ENCODE measurements at regions not wholly inside any gene's neighbourhood (a gene's known extent, or its start where the extent isn't known, plus 50 kb on each side); places are given as distances from the start of the nearest gene placed in this dataset.
"Not testable (repeated sequence)": the region's sequence is repeated elsewhere in the genome, so short reads cannot be mapped to it uniquely, and the experiment has no call there.

DNA sequence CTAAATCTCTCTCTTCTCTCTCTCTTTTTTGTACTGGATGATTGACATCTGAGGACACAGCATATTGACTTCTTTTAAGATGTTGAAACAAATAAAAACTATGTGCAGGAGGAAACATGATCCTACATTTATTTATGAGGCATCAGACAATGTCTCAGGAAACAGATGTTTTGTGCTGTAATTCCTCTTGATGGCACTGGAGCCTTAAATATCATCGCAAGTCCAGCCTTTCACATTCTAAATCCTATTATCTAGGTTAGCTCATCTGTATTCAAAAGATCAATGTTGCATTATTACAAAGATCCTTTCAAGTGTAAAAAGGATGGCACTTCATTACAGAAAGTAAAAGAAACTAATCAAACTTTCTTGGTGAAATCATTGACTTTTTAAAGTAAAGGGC is 63.9 kb downstream of the MAT2B start:
- no peak for ATAC-seq
- DNase-seq (ENCODE audit: low spot score) = no peak
- intact Hi-C loops (cut with DNase I) = no loop called here

- DNase-seq (ENCODE audit: low spot score) (no peak), ATAC-seq (peak; percentile 74)
- intact Hi-C loops (cut with DNase I) = no loop called here
Observed at GRCh38 chr5:163571744-163572143, 66.3 kb downstream of the MAT2B start.

DNA sequence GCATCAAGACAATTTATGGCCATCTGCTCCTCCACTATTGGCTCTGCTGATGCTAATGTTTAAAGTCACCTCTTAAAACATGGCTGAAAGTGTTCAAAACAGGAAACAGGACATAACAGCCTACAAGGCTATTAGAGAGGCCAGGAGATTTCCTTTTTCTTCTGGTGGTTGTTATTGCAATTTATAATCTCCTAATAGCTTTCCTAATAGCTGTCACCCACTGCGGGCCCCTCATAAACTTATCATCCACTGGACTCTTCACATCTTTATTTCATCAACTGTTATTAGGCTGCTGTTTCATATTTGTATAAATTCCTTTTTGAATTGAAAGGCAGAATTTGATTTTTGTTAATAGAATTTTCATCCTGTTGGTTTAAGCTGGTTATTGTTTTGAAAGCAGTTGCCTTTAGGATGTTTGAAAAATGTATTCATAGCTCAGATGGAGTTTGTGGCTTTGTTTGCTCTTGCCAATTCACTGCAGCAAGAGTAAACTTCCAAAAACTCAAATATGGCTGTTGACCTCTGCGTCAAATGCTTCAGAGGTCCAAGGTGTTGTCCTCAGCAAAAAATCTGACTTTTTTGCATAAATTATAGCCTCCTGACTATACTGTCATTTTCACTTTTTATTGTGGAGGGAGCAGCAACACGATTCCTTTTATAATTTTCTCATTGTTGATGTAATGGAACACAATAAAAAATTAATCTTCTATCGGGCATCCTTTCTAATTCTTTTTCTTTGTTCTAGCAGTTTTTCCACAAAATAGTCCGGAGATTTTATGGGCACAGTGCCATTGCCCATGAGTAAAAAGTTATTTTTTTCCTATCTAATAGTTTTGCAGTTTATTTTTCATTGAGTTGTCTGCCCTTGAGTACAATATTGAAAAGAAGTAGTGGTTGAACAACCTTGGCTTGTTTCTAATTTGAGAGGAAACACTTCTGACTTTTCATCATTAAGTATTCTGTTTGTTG is 69.3 kb downstream of the MAT2B start:
- ATAC-seq = no peak
- DNase-seq (ENCODE audit: low spot score) = no peak
- intact Hi-C loops (cut with DNase I) = no loop called here

DNA sequence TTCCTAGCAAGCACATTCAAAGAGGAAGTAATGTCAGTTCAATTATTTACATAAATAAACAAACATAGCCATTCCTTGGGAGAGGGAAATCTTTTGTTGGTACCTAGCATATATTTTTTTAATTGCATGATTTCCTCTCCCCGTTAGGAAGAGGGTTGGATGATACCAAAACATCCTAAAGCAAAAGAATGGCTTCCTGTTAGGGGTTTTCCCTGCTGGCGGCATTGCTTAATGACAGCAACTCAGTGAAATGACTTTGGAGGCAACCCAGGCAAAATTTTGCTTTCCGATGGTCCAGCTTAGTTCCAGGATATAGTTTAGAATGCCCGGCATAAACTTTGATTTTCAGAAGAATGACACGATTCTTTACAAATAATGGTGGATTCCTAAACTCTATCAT is 73.2 kb downstream of the MAT2B start:
- intact Hi-C loops (cut with DNase I) = no loop called here
- ATAC-seq (no peak), DNase-seq (ENCODE audit: low spot score) (no peak)

GRCh38 chr5:163579729-163580128 is 74.3 kb downstream of the MAT2B start:
- intact Hi-C loops (cut with DNase I) = no loop called here
- no peak for ATAC-seq

GRCh38 chr5:163580516-163580915 is 75.1 kb downstream of the MAT2B start:
- intact Hi-C loops (cut with DNase I) = no loop called here
- ATAC-seq (no peak), DNase-seq (ENCODE audit: low spot score) (no peak)

More at GRCh38 chr5:163579729-163580128, 74.3 kb downstream of the MAT2B start:
- DNase-seq (ENCODE audit: low spot score) = no peak

DNA sequence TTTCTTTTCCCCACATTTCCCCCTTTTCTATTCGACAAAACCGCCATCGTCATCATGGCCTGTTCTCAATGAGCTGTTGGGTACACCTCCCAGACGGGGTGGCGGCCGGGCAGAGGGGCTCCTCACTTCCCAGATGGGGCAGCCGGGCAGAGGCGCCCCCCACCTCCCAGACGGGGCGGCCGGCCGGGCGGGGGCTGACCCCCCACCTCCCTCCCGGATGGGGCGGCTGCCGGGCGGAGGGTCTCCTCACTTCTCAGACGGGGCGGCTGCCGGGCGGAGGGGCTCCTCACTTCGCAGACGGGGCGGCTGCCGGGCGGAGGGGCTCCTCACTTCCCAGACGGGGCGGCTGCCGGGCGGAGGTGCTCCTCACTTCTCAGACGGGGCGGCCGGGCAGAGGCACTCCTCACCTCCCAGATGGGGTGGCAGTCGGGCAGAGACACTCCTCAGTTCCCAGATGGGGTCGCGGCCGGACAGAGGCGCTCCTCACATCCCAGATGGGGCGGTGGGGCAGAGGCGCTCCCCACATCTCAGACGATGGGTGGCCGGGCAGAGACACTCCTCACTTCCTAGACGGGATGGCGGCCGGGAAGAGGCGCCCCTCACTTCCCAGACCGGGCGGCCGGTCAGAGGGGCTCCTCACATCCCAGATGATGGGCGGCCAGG is 78.2 kb downstream of the MAT2B start:
- ATAC-seq; DNase-seq (ENCODE audit: low spot score); intact Hi-C loops (cut with DNase I): not testable (repeated sequence)

DNA sequence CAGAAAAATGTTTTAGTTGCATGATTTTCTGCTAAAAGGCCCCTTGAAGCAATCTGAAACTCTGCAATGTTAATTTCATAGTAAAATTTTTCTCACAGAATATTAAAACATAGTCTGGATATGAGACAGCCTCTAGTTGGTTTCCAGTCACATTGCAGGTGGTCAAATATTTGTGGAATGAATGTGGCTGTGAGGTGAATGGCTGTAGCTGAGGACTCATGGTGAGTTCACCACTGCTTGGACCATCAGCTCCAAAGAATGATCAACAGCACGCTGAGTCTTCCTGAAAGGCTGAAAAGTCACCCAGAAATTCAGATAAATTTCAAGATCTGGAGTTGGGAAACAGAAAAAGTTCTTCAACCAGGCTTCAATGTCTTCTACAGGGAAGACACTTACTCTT is 79.8 kb downstream of the MAT2B start:
- DNase-seq (ENCODE audit: low spot score) = no peak
- ATAC-seq = no peak
- intact Hi-C loops (cut with DNase I) = no loop called here

DNA sequence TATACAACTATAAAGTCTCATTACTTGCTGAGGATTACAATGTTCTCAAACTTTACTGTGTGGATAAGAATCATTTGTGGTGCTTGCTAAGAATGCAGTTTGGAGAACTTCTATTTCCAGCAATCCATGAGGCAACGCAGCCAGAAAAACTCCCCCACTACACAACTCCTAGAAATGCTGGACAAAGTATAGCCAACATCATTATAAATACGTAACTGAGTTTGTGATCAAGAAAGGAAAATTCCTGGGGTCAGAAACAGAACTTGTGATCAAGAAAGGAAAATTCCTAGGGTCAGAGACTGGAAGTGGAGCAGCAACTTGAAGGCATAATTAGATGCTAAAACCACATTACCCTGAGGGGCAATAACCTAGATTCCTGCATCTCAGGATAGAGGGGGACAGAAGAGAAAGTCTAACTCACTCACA is 81.1 kb downstream of the MAT2B start:
- DNase-seq (ENCODE audit: low spot score) = no peak
- no peak for ATAC-seq
- intact Hi-C loops (cut with DNase I) = no loop called here

GRCh38 chr5:163594951-163595350 is 89.5 kb downstream of the MAT2B start:
- DNase-seq (ENCODE audit: low spot score) (no peak), ATAC-seq (no peak)
- intact Hi-C loops (cut with DNase I) = no loop called here

GRCh38 chr5:163595932-163596607 is 90.7 kb downstream of the MAT2B start:
- intact Hi-C loops (cut with DNase I) = no loop called here
- DNase-seq (ENCODE audit: low spot score) = no peak
- ATAC-seq = no peak

DNA sequence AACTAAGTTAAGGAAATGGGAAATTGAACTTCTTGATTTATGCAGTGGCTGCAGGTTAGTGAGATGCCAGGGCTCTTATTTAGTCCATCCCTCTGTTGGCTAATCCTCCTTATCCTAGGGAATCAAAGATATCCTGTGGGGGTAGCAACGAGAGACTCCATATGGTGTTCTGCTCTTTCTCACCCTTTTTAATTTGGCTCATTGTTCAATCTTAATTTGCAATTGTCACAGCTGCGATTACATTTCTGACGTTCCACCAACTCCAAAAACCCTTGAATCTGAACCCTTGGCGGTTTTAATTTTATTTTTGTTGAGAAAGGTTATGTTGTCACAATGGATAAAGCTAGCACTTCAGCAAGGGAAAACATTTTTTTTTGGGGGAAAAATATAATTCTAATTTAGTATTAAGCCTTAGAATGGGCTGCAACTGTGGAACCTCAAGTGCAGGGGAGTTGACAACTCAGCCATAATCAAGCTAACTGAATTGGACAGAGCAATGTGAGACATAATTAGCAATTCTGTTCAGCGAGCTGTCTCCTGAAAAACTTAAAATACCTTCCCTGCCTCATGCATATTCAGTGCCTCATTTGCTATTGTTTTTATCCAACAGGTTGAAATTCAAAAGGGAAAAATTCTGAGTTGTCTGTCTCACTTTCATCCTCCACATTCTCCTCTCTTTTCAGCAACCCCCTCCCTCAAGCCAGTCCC is 91.3 kb downstream of the MAT2B start:
- DNase-seq (ENCODE audit: low spot score) (no peak), ATAC-seq (no peak)
- intact Hi-C loops (cut with DNase I) = no loop called here

DNA sequence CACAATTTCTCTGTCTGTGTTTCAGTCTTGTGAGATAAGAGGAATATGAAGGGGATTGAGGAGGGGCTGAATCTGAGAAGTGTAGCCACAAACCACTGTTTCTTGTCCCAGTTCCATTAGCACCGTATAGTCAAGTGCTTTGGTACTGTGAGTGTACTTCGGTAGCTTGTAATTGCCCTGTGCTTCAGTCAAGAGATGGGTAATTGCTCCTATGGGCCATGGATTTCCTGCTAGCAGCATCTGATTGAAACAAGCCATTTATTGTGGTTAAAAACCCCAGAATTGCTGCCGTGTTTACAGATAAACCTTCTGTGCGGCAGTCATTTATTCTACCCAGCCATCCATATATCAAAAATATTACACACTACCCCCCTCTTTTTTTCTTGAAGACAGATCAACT is 98.6 kb downstream of the MAT2B start:
- ATAC-seq (no peak), DNase-seq (ENCODE audit: low spot score) (no peak)
- intact Hi-C loops (cut with DNase I) = no loop called here

- DNase-seq (ENCODE audit: low spot score) (no peak), ATAC-seq (no peak)
- intact Hi-C loops (cut with DNase I) = no loop called here
Observed at GRCh38 chr5:163607256-163607655, 101.8 kb downstream of the MAT2B start.

DNA sequence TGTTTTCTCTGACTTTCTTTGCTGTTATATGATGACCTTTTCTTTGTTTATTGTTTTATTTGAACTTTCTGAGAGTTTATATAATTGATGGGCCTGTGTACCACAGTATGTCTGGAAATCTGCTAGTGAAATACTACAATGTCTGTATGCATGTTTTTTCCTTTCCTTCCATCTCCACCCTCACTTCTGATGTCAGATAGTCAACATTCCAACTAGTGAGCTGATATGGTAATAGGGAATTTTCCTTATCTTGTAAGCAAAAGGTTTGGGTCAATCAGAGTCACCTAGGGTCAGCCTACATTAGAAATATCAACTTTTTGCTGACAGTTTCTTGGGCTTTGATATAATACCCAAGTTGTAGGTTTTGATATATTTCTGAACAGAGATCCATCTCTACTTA is 103.2 kb downstream of the MAT2B start:
- intact Hi-C loops (cut with DNase I) = no loop called here
- DNase-seq (ENCODE audit: low spot score) (no peak), ATAC-seq (no peak)

DNA sequence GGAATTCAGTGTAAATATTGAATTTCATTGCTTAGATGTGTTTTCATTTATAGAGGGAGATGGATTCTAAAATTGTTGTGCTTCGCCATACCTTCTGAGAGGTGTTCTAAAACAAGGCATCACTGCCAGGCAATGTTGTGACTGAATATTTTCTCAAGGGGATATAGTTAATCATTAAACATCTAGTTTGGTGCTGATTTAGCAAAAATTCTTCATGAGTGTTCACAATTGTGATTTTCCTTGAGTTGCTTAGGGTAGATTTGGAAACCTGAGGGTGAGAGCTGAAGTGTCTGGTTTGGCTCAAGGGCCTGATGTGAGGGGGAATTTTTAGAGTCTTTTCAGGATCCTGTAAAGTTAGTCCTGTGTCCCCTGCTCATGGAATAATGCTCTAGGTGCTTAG is 104.5 kb downstream of the MAT2B start:
- ATAC-seq (no peak), DNase-seq (ENCODE audit: low spot score) (no peak)
- intact Hi-C loops (cut with DNase I) = no loop called here

DNA sequence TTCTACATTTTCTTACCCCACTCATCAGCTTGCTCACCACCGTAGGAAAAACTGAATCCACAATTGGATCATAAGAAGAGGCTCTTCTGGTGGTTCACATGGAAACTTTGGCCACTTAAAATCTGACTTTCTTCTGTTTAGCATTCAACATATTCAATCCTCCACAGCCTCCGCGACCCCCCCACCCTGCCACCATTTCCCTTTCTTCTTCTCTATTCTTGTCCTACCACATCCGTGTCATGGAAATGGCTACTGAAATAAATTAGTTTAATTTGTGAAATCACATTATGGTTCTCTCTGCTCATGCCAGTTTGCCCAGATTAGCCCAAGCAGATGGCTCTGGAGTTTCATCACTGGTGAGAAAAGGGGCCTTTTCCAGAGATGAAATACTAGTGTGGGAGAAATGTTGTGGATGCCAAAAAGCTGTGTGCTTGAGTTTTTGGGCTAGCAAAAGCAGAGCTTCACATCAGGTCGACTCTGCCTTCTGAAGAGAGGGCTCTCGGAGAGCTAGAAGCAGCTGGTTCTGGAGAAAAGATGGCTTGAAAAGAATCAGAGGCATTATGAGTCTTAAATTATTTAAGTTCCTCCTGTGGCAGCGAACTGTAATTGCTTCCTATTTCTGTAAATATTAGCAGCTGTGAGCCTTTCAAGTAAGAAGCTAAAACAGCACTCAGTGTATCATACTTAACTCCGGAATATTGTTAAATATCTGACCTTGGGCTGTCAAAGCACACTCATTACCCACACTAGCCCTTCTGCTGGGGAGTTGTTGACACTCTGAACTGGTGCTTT is 107.1 kb downstream of the MAT2B start:
- no peak for ATAC-seq
- DNase-seq (ENCODE audit: low spot score) = no peak
- intact Hi-C loops (cut with DNase I) = no loop called here

- ATAC-seq (no peak), DNase-seq (ENCODE audit: low spot score) (no peak)
- intact Hi-C loops (cut with DNase I) = no loop called here
Observed at GRCh38 chr5:163613150-163613442, 107.7 kb downstream of the MAT2B start.

GRCh38 chr5:163614787-163615186 is 109.4 kb downstream of the MAT2B start:
- intact Hi-C loops (cut with DNase I) = no loop called here
- DNase-seq (ENCODE audit: low spot score) (no peak), ATAC-seq (no peak)

Measured in sciatic nerve (tissue), 2 donors.